IPS-18c (cell line): ENCODE measurements at regions not wholly inside any gene's neighbourhood (a gene's known extent, or its start where the extent isn't known, plus 50 kb on each side); places are given as distances from the start of the nearest gene placed in this dataset.

Experiments
- H3K4me3 ChIP-seq: 2 replicates; pipeline ENCODE4 v1.7.0; 2013; ENCODE audit warnings: low read depth, mild to moderate bottlenecking, low read length, moderate library complexity; ENCODE audit not compliant: insufficient read depth
- H3K9me3 ChIP-seq: one replicate; pipeline ENCODE4 v1.6.1; 2013; ENCODE audit warnings: mild to moderate bottlenecking, low read length, moderate library complexity; ENCODE audit not compliant: control insufficient read depth, insufficient read depth

GRCh38 chr18:76162886-76163285, 332.2 kb downstream of the ZNF516 start:
- no peak overlapping the region for H3K4me3 ChIP-seq
- no peaks in the 10 kb centered on the region for H3K9me3 ChIP-seq

GRCh38 chr18:76161983-76162382, 333.1 kb downstream of the ZNF516 start:
- Histone ChIP-seq H3K9me3 (no peaks in the 10 kb centered on the region), H3K4me3 (no peak overlapping the region)

GRCh38 chr18:76153691-76154090, 341.4 kb downstream of the ZNF516 start:
- Histone ChIP-seq H3K4me3 (no peak overlapping the region), H3K9me3 (no peaks in the 10 kb centered on the region)

- Histone ChIP-seq H3K4me3 (no peak overlapping the region), H3K9me3 (no peaks in the 10 kb centered on the region)
These were observed 345.3 kb downstream of the ZNF516 start for GRCh38 chr18:76149734-76150133.

GRCh38 chr18:76149284-76149683, 345.8 kb downstream of the ZNF516 start:
- H3K9me3 ChIP-seq: no peaks in the 10 kb centered on the region
- no peak overlapping the region for H3K4me3 ChIP-seq

GRCh38 chr18:76145521-76146376, 349.3 kb downstream of the ZNF516 start:
- H3K4me3 ChIP-seq: no peak overlapping the region

GRCh38 chr18:76144844-76145243, 350.2 kb downstream of the ZNF516 start:
- Histone ChIP-seq H3K9me3 (no peaks in the 10 kb centered on the region), H3K4me3 (no peak overlapping the region)

More at GRCh38 chr18:76145521-76146376, 349.3 kb downstream of the ZNF516 start:
- no peaks in the 10 kb centered on the region for H3K9me3 ChIP-seq

GRCh38 chr18:76142611-76143010, 352.4 kb downstream of the ZNF516 start:
- no peak overlapping the region for H3K4me3 ChIP-seq

GRCh38 chr18:76139844-76140243, 355.2 kb downstream of the ZNF516 start:
- H3K4me3 ChIP-seq: no peak overlapping the region
- no peaks in the 10 kb centered on the region for H3K9me3 ChIP-seq

More at GRCh38 chr18:76142611-76143010, 352.4 kb downstream of the ZNF516 start:
- H3K9me3 ChIP-seq: no peaks in the 10 kb centered on the region

- H3K4me3 ChIP-seq: no peak overlapping the region
- H3K9me3 ChIP-seq: no peaks in the 10 kb centered on the region
These were observed 357.8 kb downstream of the ZNF516 start for GRCh38 chr18:76137216-76137615.

GRCh38 chr18:76136701-76137100, 358.3 kb downstream of the ZNF516 start:
- no peaks in the 10 kb centered on the region for H3K9me3 ChIP-seq

GRCh38 chr18:76134628-76135027, 360.4 kb downstream of the ZNF516 start:
- no peak overlapping the region for H3K4me3 ChIP-seq
- peaks cover 2% of the 10 kb centered on the region for H3K9me3 ChIP-seq

More at GRCh38 chr18:76136701-76137100, 358.3 kb downstream of the ZNF516 start:
- no peak overlapping the region for H3K4me3 ChIP-seq

GRCh38 chr18:76133873-76134272, 361.2 kb downstream of the ZNF516 start:
- Histone ChIP-seq H3K9me3 (peaks cover 2% of the 10 kb centered on the region), H3K4me3 (no peak overlapping the region)

- Histone ChIP-seq H3K9me3 (peaks cover 2% of the 10 kb centered on the region), H3K4me3 (no peak overlapping the region)
These were observed 363.3 kb downstream of the ZNF516 start for GRCh38 chr18:76131738-76132137.

GRCh38 chr18:76130845-76131244, 364.2 kb downstream of the ZNF516 start:
- H3K4me3 ChIP-seq: no peak overlapping the region
- peaks cover 2% of the 10 kb centered on the region for H3K9me3 ChIP-seq

GRCh38 chr18:76126327-76126726, 368.7 kb downstream of the ZNF516 start:
- H3K4me3 ChIP-seq: no peak overlapping the region
- peaks cover 2% of the 10 kb centered on the region for H3K9me3 ChIP-seq

- no peaks in the 10 kb centered on the region for H3K9me3 ChIP-seq
- H3K4me3 ChIP-seq: no peak overlapping the region
These were observed 374.0 kb downstream of the ZNF516 start for GRCh38 chr18:76121011-76121410.

- Histone ChIP-seq H3K9me3 (no peaks in the 10 kb centered on the region), H3K4me3 (no peak overlapping the region)
These were observed 379.5 kb downstream of the ZNF516 start for GRCh38 chr18:76115580-76115979.

GRCh38 chr18:76113101-76113500, 381.9 kb downstream of the ZNF516 start:
- no peak overlapping the region for H3K4me3 ChIP-seq
- no peaks in the 10 kb centered on the region for H3K9me3 ChIP-seq
